Ectodermal cell (in vitro differentiated cells): ENCODE measurements at regions not wholly inside any gene's neighbourhood (a gene's known extent, or its start where the extent isn't known, plus 50 kb on each side); places are given as distances from the start of the nearest gene placed in this dataset.
"Not testable (repeated sequence)": the region's sequence is repeated elsewhere in the genome, so short reads cannot be mapped to it uniquely, and the experiment has no call there.

ENCODE experiments used
- H3K27ac ChIP-seq: 2 replicates; pipeline ENCODE4 v1.7.0; 2013; ENCODE audit warnings: mild to moderate bottlenecking, low read depth, low read length; ENCODE audit not compliant: insufficient read depth, poor library complexity, severe bottlenecking
- H3K27me3 ChIP-seq: 2 replicates; pipeline ENCODE4 v1.7.0; 2013; ENCODE audit warnings: mild to moderate bottlenecking, low read length; ENCODE audit not compliant: insufficient read depth, control insufficient read depth, poor library complexity, severe bottlenecking
- H3K36me3 ChIP-seq: one replicate; pipeline ENCODE4 v1.7.0; 2013; ENCODE audit warnings: low read length; ENCODE audit not compliant: control insufficient read depth, insufficient read depth
- H3K4me1 ChIP-seq: one replicate; pipeline ENCODE4 v1.7.0; 2013; ENCODE audit warnings: low read length; ENCODE audit not compliant: control insufficient read depth, insufficient read depth
- H3K4me3 ChIP-seq: 2 replicates; pipeline ENCODE4 v1.7.0; 2013; ENCODE audit warnings: low read depth, low read length, control low read depth; ENCODE audit not compliant: insufficient read depth
- H3K9me3 ChIP-seq: 2 replicates; pipeline ENCODE4 v1.7.0; 2013; ENCODE audit warnings: mild to moderate bottlenecking, low read length, moderate library complexity; ENCODE audit not compliant: control insufficient read depth
- WGBS, 2 experiments: methylation state at CpG; one replicate each; pipeline ENCODE4 v1.1.7; 2013; ENCODE audit warnings: missing lambda C conversion rate in 2 of 2; 5-methylcytosine and 5-hydroxymethylcytosine counted together

DNA sequence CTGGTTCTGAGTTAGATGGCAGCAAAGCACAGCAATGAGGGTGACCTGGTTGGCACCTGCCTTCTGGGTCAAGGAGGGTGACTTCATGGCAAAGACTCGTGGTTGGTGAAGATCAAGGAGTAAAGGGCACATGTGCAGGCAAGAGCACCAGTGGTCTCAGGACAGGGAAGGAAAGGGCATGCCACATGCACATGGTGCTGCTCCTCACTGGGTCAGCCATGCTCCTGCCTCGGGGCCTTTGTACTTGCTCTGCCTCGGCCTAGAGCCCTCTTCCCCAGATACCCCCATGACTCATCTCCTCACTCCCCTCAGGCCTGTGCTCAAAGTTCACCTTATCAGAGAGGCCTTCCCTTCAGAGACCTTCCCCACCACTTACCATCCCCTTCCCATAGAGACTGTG, 106.7 kb upstream of the KDM7A start:
- H3K4me3 ChIP-seq: no peak overlapping the region
- no peak overlapping the region for H3K27ac ChIP-seq
- no peaks in the 10 kb centered on the region for H3K4me1 ChIP-seq
- H3K36me3 ChIP-seq: no peaks in the 10 kb centered on the region
- 93 to 94% methylated on average over 3 of the region's 3 CpGs for WGBS, 2 experiments
- H3K27me3 ChIP-seq: no peaks in the 10 kb centered on the region
- H3K9me3 ChIP-seq: no peaks in the 10 kb centered on the region

- WGBS, 2 experiments: 95 to 96% methylated on average over 5 of the region's 5 CpGs
- Histone ChIP-seq H3K27me3 (no peaks in the 10 kb centered on the region), H3K27ac (no peak overlapping the region), H3K4me1 (no peaks in the 10 kb centered on the region), H3K36me3 (no peaks in the 10 kb centered on the region), H3K9me3 (no peaks in the 10 kb centered on the region), H3K4me3 (no peak overlapping the region)
These were observed 105.2 kb upstream of the KDM7A start for GRCh38 chr7:140281960-140282359.

DNA sequence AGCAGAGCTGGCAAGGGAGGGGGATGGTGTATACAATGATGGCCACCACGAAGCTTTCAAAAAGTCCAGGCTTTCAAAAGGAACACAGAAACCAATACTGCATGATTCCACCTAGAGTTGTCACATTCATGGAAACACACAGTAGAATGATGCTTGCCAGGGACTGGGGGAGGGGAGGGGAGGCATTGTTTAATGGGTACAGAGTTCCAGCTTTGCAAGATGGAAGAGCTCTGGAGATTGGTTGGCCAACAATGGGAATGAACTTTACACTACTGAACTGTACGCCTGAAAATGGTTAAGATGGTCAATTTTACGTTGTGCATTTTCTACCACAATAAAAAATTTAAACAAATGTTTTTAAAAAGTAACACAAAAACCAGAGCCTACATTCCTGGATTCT, 104.5 kb upstream of the KDM7A start:
- Histone ChIP-seq H3K27me3 (no peaks in the 10 kb centered on the region), H3K4me1 (no peaks in the 10 kb centered on the region), H3K9me3 (no peaks in the 10 kb centered on the region), H3K4me3 (no peak overlapping the region), H3K36me3 (no peaks in the 10 kb centered on the region), H3K27ac (no peak overlapping the region)
- WGBS, 2 experiments: 86 to 95% methylated on average over 3 of the region's 3 CpGs

DNA sequence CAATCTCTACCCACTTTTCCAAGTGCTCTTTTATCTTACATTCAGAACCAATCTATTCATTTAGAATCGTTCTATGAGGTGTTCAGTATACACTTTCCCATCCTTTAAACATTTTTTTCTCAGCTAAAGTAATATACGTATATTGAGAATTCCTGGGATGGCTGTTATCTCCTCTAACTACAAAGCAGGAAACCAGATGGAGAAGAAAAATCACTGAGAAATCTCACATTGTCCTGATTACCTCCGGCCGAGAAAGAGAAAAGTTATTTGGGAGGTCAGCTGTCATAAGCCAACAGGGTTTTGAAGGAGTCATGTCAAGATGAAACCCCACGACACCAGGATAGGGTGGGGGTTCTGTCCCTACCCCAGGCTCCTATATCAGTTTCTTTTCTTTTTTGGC, 99.2 kb upstream of the KDM7A start:
- H3K27ac ChIP-seq: no peak overlapping the region
- WGBS, 2 experiments: 83 to 90% methylated on average over 5 of the region's 5 CpGs
- no peak overlapping the region for H3K4me3 ChIP-seq
- no peaks in the 10 kb centered on the region for H3K36me3 ChIP-seq
- no peaks in the 10 kb centered on the region for H3K4me1 ChIP-seq
- no peaks in the 10 kb centered on the region for H3K9me3 ChIP-seq
- no peaks in the 10 kb centered on the region for H3K27me3 ChIP-seq

DNA sequence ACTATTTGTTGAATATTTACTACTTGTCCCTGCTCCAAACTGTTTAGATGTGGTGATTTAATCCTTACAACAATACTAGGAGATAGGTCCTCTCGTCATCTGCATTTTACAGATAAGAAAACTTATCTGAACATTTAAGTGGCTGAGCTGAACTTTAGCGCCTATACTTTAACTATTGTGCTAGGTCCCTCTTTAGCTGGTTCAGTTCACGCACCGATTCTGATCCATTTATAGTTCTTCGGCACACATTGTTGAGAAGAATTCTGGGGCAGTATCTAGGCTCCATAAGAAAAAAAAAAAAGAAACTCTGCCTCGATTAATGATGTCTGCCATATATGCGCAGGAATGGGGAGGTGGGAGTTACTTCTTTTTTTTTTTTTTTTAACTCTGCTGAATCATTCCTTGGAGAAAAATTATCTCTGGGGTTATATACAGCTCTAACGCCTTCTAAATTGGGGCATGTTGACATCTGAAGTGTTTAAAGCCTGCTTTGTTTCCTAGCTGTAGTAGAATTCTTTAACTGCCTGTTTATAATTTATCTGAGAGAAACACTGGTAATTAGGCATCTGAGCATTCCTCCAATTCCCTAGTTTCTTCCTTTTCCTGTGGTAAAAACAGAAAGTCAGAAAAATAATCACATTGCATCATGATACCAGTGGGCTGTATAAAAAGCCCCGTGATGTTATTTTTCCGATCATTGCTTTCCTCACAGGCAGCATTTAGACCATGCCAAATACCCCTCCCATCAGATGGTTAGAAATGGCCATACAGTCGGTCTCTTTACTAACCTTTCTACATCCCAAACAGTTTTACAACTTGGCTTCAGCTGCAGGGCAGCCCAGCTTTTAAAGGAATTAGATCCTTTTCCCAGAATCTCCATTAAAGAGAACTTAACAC, 98.5 kb upstream of the KDM7A start:
- Histone ChIP-seq H3K36me3 (no peaks in the 10 kb centered on the region), H3K4me1 (no peaks in the 10 kb centered on the region), H3K4me3 (no peak overlapping the region), H3K27ac (no peak overlapping the region), H3K9me3 (no peaks in the 10 kb centered on the region), H3K27me3 (no peaks in the 10 kb centered on the region)
- WGBS, 2 experiments: 90 to 94% methylated on average over 11 of the region's 11 CpGs

- Histone ChIP-seq H3K36me3 (no peaks in the 10 kb centered on the region), H3K27me3 (no peaks in the 10 kb centered on the region), H3K27ac (no peak overlapping the region), H3K4me1 (no peaks in the 10 kb centered on the region), H3K9me3 (no peaks in the 10 kb centered on the region), H3K4me3 (no peak overlapping the region)
- WGBS, 2 experiments: 92 to 95% methylated on average over 7 of the region's 8 CpGs
These were observed 96.6 kb upstream of the KDM7A start for GRCh38 chr7:140273417-140273816.

GRCh38 chr7:140271643-140271968, 94.8 kb upstream of the KDM7A start:
- H3K4me1 ChIP-seq, H3K4me3 ChIP-seq, H3K27me3 ChIP-seq, H3K27ac ChIP-seq, H3K9me3 ChIP-seq, H3K36me3 ChIP-seq: not testable (repeated sequence)
- WGBS, 2 experiments: 97 to 98% methylated on average over 16 of the region's 16 CpGs

DNA sequence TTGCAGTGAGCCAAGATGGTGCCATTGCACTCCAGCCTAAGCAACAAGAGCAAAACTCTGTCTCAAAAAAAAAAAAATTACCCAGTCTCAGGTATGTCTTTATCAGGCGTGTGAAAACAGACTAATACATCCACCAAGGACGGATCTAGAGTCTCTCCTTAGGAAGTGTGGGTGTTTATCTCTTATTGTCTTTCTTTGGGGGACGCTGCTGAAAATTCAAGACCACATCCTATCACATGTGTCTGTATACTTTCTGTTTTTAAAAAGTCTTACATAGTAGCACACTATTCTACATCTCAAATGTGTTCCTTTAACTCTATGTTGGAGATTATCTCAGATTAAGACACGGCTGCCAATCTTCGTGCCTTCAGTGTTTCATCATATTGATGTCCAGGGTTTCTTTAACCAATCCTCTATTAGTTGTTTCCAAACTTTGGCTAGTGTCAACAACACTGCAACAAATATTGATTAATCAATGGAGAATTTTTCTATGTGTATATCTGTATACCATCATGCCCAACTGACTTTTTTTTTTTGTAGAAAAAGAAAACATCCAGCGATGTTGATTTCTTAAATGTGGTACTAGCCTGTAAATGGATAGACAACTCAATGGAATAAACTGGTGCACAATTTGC, 92.3 kb upstream of the KDM7A start:
- Histone ChIP-seq H3K4me1 (no peaks in the 10 kb centered on the region), H3K27ac (no peak overlapping the region), H3K9me3 (no peaks in the 10 kb centered on the region), H3K27me3 (no peaks in the 10 kb centered on the region), H3K4me3 (no peak overlapping the region), H3K36me3 (no peaks in the 10 kb centered on the region)
- 91 to 95% methylated on average over 5 to 6 of the region's 6 CpGs for WGBS, 2 experiments

- no peaks in the 10 kb centered on the region for H3K36me3 ChIP-seq
- no peaks in the 10 kb centered on the region for H3K4me1 ChIP-seq
- 91% methylated on average over 11 of the region's 11 CpGs for WGBS, 2 experiments
- H3K4me3 ChIP-seq: no peak overlapping the region
- H3K9me3 ChIP-seq: no peaks in the 10 kb centered on the region
- H3K27me3 ChIP-seq: no peaks in the 10 kb centered on the region
- no peak overlapping the region for H3K27ac ChIP-seq
These were observed 90.8 kb upstream of the KDM7A start for GRCh38 chr7:140267381-140268226.

GRCh38 chr7:140263277-140263676, 86.5 kb upstream of the KDM7A start:
- 90 to 94% methylated on average over 6 of the region's 6 CpGs for WGBS, 2 experiments
- no peaks in the 10 kb centered on the region for H3K9me3 ChIP-seq
- no peaks in the 10 kb centered on the region for H3K4me1 ChIP-seq
- no peak overlapping the region for H3K27ac ChIP-seq
- H3K27me3 ChIP-seq: no peaks in the 10 kb centered on the region
- H3K4me3 ChIP-seq: no peak overlapping the region
- no peaks in the 10 kb centered on the region for H3K36me3 ChIP-seq
